Brain pericyte (primary cell): ENCODE measurements at regions not wholly inside any gene's neighbourhood (a gene's known extent, or its start where the extent isn't known, plus 50 kb on each side); places are given as distances from the start of the nearest gene placed in this dataset.

Experiments
- DNase-seq: peaks from one replicate; pipeline ENCODE4 v3.0.0-alpha.2; 2012; ENCODE audit warnings: low read depth, low spot score

DNA sequence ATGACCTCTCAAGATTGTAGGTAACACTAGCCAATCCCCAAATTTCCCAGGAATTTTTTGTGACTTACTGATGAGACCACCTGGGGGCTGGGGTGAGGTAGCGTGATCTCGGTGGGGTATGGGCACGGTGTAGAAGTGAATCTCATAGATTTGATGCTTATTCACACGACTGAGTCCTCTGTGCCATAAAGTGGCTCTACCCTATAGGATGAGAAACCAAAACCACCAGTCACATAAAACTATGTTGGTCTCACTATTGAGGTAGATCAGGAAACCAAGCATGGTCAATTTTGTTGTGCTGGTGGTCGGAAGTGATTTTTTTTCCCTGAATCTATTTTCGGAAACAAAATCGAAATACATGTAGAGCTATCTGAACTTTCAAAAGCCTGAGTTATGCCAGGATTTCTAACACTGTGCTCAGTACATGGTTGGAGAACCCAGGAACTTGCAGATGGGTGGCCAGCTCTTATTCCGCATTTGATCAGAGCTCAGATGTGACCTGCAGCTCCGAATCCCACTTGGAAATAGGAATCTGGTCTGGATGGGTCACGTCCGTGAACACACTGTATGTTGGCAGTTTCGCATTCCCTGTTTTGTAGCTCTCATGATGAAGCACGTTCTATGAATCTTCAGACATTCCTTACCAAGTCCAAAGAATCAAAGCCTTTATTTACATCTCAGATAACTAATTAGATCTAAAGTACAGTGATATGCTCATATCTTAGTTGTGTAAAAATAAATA lies 261.5 kb downstream of the KLF6 start:
- no peak for DNase-seq

DNA sequence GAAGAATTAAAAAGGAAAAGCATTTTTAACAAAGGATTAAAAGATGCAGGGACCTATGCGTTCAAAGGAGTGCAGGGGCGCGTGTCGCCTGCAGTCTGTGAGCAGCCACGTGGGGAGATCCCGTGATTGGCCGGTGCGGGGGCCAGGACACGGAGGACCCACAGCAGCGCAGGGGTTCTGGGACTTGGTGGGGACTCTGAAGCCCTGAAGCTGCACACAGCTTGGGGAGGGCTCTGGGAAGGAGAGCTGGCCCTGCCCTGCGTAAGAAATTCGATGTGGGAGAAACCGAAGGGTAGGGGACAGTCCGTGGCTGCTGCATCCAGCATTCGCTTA lies 268.1 kb downstream of the KLF6 start:
- DNase-seq = no peak

DNA sequence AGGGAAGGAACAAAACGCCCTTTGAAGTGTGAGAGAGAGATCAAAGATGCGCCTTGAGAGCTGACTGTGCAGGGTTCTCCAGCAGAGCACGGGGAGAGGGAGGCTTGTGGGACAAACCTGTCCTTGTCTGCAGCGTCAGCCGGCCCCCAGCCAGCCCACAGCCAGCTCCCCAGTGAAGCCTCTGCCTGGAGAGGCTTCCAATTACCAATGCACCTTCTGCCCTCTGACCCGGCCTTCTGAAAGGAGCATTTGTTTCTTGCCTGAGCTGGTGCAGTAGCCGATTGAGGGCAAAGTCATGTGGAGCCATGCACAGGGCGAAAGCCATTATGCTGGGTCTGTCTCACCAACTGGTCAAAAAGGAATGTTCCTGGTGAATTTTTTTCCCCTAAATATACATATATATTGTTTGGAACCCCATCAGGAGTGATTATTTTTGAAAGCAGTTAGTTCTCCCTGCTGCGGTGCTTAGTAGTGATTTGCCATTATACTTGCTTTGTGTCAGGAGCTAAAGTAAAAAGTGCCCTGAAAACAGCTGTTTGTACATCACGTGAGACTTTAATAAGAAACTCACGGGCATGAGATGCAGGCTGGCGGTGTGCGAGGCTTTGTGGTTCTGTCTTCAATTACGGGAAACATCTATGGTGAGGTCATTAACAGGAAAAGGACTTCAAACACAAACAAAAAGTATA lies 268.6 kb downstream of the KLF6 start:
- no peak for DNase-seq

DNA sequence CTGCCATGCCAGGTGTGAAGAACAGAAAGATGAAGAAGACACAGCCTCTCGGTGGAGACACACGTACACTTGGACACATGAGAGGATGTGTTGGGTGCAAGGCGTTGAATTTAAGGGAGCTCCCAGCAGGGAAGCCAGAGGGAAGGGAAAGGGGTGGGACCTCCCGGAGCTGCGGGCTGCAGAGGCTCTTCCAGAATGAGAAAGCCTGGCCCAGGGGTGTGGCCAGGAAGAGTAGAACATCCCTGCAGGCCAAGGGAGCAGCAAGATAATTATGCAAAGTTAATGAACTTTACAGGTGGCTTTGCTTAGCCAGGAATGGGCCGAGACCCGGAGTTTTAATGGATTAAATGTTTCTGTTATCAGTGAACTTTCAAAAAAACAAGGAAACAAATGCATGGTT lies 270.3 kb downstream of the KLF6 start:
- DNase-seq = no peak

DNA sequence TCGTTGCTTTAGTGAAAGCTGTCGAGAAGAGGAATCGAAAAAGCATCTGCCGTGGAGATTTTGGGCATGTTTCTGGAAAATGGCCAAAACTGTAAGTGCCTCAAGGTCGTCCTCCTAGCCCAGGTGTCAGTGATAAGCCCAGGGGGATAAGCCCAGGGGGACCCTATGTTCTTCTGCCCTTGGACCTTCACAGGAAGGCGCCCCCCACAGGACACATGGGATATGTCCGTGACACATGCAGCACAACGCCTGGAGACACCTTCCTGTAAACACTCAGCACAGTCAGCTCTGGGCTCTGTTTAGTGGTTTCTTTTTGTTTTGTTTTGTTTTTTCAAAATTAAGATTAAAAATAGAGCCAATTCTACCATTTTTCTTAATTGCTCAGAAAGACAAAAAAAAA lies 272.7 kb downstream of the KLF6 start:
- no peak for DNase-seq

DNA sequence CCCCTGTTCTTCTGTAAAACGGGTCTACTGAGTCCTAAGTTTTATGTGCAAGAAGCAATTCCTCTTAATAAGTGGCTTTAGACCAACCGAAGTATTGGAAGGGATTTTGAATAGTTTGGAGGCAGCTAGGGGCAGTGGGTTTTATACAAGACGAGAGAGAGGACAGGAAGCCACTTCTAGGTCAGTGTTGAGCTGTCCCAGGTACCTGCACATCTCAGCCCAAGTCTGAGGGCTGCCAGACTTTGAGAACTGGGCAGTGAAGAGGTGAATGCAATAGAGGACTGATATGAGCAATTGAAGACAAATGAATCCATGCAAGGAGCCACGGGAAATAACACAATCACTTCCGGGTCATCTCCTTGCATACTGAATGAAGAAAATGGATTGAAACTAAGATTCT lies 273.5 kb downstream of the KLF6 start:
- DNase-seq = no peak

DNA sequence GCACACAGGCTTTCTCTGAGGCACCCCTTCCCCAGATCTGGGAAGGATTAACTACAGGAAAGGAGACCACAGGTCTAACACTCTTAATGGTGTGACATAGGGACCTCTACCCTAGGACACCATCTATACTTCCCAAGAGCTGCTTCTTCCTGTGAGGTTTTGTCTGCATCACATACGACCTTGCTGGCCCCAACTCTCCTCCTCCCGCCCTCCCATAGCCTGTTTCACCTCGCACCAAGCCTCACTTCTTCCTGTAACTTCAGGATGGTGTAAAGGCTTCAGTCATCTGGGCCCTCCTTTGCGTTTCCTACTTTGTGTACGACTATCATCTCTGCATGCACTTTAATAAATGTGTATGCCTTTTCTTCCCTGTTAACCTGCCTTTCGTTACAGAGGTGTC lies 274.3 kb downstream of the KLF6 start:
- no peak for DNase-seq

DNA sequence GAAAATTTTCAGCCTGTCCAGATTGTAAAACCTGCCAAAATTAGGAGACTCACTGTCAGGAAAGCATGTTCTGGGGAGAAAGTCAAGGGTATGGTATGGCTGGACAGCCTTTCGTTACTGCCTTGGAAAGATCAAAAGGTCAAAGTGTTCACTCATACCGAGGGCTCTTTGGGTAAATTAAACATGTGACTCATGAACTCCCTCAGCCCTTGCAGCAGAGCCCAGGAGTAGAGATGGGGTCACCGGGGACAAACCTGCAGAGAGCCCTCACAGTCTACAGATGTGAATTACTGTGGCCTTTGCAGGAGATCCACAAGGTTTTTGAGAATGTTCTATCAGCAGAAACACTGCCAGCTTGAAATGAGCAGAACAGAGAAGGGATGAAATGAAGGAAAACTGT lies 275.7 kb downstream of the KLF6 start:
- DNase-seq = no peak

DNA sequence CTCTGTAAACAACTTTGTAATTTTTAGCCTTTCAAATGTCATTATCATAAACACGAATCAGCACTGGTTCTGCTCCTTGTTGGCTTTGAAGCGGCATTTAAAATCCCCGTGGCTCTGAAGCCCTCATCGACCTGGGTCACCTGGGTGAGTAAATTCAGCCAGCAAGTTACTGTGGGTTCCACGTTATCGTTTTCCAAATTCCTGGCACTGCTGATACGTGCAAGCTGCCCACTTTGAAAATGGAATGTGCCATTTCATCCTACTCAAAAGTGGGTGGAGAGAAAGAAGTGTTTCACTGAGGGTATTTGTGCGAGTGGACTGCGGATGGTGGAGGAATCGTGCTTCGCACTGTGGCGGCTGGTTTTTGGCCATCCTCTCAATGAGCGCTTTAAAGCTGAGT lies 281.7 kb downstream of the KLF6 start:
- no peak for DNase-seq

DNA sequence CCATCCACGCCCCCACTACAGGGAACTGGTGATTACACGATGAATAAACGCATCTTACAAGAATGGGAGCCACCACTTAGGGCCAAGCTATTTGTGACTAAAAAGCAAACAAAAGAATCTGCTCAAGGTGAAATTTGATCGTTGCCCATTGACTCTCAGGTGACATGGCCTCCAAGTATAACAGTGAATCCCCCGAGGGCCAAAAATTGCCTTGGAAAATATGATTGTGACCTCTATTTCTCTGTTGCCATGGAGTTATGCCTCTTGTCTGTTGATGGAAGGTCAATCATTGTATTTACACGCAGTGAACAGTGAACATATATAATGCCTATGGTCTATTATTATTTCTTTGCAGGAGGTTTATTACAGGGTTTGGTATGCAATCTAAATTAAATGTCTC lies 282.3 kb downstream of the KLF6 start:
- no peak for DNase-seq

DNA sequence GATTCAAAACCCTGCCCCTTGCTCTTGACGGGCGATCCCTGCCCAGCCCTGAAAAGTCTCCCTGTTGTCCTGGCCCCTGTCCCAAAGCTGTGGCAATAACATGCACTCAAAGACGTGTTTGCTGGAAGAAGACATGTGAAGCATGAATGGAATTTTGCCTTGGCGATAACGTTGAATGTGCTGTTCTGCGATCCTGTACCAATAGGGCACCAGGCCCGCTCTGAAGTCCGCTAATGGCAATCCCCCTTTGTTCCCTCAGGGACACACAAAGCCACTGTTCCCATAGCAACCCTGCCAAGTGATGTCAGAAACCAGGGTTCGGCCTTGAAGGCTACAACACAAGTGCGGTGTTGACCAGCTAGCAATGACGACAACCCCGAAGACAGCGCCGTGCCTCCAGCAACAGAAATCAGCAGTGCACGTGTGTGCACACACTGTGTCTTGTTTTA lies 284.6 kb downstream of the KLF6 start:
- no peak for DNase-seq

DNA sequence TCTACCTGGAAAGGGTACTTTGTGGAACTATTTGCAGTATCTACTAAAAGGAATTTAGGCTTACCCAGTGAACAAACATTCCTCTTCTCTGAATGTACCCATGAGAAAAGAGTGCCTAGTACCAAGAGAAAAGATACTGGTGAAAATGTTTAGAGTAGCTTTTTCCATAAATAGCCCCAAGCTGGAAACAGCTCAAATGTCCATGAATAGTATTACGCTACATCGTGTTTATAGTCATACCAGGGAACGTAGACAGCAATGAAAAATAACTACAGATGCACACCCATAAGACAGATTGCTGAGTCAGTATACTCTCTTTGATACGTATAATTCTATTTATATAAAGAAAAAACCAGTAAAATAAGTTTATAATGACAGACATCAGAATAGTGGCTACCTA lies 285.9 kb downstream of the KLF6 start:
- no peak for DNase-seq

DNA sequence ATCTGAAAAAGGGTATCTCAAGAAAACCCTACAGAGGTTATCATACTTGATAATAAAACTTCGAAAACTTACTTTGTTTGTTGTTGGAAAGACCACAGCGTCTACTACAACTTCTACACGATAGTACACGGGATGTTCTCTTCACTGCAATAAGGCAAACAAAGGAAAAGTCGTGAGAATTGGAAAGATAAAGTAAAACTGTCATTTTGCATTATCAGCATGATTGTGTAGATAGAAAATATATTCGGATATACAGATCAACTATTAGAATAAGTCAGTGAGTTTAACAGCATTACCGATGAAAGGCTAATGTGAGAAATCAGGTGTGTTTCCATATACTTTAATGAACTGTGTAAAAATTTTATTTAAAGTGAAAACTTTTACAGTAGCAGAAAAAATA lies 287.4 kb downstream of the KLF6 start:
- no peak for DNase-seq

DNA sequence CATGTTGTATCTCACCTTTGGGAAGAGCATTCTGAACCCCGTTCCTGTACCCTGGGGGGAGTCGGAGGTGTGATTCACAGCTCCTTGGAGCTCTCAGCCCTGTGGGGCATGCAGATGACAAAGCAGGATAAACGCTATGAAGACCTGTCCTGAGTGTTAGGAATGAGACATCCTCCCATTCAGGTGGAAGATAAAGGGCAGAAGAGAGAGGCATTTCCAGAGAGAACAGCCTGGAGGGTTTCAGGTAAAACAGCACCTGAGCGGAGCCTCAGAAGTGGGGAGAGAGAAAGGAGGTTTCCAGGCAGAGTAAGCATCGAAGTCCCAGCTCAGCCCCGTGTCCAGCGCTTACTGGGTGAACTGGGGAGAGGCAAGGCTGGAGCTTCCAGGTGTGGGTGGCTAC lies 288.9 kb downstream of the KLF6 start:
- DNase-seq = no peak

DNA sequence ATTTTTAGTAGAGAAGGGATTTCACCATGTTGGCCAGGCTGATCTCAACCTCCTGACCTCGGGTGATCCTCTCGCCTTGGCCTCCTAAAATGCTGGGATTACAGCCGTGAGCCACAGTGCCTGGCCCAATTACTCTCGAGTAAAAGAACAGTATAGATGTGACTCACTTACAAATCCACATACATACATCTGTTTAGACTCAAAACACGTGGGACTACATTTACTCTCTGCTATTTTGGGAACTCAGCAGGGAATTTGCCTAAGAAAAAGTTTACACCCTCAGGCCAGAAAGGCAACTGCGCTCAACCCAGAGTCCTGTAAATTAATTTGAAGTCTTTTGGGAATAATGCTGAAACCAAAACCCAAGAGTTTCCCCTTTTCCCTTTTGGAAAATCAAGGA lies 289.7 kb downstream of the KLF6 start:
- DNase-seq = no peak

DNA sequence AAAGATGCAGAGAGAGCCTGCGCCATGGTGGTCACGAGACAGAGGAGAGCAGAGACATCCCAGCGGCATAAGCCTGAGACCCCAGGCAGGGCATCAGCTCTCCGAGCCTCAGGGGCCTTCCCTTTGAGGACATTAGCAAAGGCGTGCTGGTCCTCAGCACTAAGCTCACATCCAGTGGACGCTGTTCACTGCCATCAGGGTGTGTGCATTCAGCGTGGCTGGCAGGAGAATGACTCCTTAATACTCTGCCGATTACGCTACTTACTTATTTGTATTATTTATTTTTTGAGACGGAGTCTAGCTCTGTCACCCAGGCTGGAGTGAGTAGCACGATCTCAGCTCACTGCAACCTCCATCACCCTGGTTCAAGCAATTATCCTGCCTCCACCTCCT lies 290.2 kb downstream of the KLF6 start:
- no peak for DNase-seq

DNA sequence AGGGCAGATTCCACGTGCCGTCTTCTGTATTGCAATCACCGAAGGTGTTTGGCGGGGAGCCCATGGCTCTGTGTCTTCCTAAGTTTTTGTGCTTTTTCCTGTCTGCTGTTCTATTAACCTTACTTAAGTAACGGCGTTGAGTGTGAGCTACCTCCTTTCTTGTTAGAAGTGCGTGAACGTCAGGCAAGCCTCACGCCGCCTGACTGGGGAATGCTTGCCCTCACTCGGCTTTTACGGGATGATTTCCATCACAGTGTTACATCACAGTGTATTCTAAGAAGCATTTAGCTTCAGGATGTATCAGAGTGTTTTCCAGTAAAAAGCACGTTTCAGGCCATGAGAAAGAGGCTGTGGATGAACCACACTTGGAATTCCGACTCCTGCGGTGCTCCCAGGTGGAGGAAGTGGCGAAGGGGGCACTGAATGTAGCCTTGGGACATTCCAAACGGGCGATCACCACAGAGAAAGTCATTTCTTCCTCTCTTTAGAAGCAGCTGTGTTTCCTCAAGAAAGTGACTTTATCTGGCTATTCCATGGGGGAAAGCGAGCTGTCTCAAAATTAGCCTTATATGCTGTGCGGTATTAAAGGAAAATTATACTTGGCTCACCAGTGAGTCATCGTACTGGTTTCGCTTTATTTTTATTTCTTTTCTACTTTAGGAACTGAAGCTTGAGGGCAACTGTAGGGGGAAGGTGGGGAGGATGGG lies 290.7 kb downstream of the KLF6 start:
- DNase-seq = peak; percentile 51

DNA sequence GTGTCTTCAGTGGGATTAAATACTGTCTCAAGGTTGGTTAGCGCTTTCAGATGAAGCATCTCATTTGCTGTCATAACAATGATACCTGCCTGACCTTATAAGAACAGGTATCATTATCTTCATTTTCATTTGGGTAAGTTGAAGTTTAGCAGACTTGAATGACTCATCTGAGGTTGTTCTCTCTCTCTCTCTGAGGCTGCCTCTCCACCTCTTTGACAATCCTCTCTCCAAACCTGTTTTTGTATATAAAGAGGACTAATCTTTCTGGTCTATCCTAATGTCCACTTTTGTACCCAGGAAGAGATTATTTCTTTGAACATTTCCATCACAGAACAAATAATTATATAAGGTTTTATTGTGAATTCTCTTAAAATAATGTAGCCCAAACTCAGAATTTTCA lies 291.4 kb downstream of the KLF6 start:
- no peak for DNase-seq

DNA sequence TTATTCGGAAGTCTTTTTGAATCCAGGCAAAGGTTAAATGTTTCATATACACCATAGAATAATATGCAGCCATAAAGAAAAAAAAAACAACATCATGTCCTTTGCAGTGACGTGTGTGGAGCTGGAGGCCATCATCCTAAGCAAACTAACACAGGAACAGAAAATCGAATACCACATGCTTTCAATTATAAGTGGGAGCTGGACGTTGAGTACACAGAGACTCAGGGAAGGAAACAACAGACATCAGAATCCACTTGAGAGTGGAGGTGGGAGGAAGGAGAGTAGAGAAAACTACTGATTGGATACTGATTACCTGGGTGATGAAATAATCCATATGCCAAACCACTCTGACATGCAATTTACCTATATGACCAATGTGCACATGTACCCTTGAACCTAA lies 293.4 kb downstream of the KLF6 start:
- DNase-seq = no peak

DNA sequence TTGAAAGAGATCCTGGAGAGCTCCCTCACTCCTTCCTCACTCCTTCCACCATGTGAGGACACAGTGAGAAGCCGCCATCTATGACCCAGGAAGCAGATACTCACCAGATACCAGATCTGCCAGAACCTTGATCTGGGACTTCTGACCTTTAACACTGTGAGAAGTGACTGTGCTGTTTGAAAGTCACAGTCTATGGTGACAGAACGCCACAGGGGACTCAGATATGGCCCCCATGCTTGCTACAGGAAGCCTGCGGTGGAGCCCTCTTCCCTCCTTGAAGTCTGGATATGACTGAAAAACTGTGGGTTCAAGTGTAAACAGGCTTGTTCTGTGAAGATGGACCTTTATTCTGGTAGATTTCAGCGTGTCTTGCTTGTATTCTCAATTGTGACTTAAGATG lies 297.8 kb downstream of the KLF6 start:
- no peak for DNase-seq

DNA sequence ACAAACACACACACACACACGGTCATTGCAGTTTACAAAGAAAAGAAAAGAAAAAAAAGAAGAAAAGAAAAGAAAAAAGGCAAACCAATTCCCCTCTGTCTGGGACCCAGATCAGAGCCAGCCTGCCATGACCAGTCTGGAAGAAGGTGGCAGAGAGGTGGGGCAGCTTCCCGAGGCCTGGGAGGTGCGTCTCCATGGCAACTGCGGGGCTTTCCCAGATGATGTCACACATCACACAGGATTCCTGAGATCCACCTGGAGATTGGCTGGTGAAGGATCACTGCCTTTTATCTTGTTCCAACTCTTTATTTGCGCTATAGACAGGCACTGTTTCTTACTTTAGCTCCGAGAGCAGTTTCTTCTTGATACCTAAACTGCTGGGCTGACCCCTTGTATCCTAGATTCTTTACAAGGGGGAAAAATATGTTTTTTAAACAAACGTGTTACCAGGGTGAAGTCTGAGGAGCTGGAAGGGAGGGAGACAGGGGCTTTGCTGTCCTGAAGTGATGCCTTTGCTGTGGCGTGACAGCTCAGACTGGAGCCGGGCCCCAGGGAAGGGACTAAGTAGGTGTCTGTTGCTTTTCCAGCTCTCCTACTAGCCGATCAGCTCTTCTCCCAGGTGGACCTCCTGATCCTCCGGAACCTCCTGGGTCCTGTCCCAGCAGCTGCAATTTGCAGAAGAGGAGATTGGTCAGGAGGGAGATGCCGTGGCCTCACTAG lies 298.5 kb downstream of the KLF6 start:
- DNase-seq = no peak

DNA sequence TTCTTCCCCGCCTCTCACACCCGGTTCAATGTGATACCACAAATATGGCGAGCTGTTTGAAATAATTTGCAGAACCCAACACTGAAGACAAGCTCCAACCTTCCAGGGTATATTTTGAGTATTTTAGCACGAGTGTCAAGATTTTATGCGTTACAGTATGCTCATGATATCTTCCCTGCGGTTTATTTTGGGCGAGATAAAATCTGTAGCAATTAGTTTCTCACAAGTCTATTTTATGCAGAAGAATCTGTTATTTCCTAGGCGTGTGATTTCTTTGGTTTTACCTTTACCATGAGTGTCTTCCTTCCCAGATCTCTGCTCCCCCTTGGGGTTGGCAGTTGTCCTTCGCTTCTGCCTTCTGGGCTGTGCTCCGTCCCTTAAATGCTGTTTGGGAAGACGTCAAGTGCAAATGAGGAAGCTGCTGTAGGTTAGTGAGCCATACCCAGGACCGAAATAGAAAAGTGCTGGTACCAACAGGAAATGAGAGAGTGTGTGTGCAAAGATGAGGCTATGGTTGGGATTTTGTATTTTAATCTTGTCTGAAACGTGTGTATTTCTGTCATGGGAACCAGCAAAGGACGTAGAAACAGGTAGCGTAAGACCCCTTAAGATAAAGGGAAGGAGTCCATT lies 299.8 kb downstream of the KLF6 start:
- DNase-seq = no peak
